HG03469 (cell line): ENCODE measurements at regions not wholly inside any gene's neighbourhood (a gene's known extent, or its start where the extent isn't known, plus 50 kb on each side); places are given as distances from the start of the nearest gene placed in this dataset.
"Not testable (repeated sequence)": the region's sequence is repeated elsewhere in the genome, so short reads cannot be mapped to it uniquely, and the experiment has no call there.

Experiments
- ATAC-seq: cut with Tn5 transposase; IDR thresholded peaks from one replicate; pipeline ENCODE4 v1.9.1; 2021; ENCODE audit warnings: mild to moderate bottlenecking, moderate library complexity, moderate number of reproducible peaks; ENCODE audit not compliant: unreplicated experiment

DNA sequence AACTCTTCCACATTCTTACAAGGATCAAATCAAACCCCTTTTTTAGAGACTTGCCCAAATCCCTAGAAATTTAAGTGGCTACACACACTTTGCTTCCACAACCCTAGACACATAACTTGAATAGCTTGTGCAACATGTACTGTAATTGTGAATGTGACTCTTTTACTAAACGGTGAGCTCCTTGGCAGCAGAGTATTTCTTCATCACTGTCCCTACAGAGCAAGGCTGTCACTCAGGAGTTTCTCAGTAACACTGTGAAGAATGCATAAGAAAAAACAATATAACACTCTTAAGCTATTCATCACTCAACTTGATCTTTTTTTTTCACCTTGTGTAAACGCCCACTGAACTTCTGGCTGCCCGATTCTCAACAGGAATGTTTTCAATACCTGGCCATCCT lies 53.8 kb upstream of the ADAMTS18 start:
- ATAC-seq, result no peak

DNA sequence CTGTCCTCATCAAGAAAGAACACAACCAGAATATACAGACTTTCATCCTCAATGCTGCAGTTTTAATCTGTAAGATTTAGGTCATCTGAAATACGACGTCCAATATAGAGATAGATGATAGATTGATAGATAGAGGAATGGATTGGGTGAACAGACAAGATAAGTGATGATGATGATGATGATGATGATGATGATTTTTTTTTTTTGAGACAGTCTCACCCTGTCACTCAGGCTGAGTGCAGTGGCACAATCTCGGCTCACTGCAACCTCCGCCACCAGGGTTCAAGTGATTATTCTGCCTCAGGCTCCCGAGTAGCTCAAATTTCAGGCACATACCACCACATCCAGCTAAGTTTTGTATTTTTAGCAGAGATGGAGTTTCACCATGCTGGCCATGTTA lies 56.3 kb upstream of the ADAMTS18 start:
- ATAC-seq, result no peak

DNA sequence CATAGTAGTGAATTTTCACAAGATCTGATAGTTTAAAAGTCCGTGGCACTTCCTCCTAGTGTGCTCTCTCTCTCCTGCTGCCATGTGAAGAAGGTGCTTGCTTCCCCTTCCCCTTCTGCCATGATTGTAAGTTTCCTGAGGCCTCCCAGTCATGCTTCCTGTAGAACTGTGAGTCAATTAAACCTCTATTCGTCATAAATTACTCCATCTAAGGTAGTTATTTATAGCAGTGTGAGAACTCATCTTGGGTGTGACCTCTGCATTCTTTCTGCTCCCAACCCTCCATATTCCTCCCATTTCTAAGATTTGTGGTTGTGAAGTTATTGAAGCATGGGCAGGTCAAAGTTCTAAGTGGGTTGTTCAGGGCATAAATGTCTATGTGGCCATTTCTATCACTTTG lies 62.1 kb upstream of the ADAMTS18 start:
- no peak for ATAC-seq

DNA sequence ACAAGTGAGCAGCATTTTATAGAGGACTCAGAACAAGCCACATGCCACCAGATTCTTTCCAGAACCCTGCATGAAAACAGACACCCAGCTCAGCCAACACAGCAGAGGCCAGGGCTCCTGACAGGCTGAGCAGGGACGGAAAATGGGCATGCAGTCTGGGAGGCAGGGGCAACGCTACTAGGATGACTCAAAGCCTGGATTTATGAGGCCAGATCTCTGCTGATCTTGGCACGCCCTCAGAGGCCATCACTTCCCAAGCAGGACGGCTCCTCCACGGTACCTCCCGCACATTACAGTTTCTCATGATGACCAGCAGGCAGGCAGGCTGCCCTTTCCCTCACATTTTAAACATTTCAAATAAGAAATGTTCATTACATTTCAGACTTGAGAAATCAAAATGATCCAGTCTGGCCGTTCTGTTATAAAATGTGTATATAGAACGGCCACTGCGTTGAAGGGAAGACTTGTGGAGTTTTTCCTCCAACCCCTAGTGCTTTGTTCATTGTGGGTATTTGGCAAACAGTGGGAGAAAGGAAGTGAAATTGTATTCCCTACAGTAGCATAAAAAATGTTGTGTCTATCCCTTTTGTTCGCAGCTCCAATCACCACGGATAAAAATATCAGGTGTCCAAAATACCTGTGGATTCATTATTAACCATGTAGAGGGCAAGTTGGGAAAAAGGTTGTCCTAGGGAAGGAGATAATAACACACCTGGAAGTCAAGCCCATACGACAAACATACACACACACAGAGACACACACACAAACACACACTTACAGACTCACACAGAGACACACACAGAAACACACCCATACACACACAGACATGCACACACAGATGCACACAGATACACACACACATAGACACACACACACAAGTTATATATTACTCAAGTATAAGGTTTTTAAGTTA lies 64.8 kb upstream of the ADAMTS18 start:
- no peak for ATAC-seq

DNA sequence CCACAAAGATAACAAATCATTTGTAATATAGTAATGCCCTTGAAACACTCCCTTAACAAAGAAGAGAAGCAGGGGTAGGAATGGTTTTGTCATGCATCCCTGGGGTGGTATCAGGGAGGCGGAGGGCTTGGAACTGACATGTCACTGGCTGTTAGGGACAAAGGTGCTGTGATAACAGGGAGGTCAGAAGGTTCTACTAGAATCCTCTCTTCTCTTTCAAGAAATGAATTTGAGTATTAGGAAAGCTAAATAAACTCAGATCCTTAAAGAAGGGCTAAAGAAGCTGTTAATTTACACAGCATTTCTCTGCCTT lies 65.4 kb upstream of the ADAMTS18 start:
- no peak for ATAC-seq

DNA sequence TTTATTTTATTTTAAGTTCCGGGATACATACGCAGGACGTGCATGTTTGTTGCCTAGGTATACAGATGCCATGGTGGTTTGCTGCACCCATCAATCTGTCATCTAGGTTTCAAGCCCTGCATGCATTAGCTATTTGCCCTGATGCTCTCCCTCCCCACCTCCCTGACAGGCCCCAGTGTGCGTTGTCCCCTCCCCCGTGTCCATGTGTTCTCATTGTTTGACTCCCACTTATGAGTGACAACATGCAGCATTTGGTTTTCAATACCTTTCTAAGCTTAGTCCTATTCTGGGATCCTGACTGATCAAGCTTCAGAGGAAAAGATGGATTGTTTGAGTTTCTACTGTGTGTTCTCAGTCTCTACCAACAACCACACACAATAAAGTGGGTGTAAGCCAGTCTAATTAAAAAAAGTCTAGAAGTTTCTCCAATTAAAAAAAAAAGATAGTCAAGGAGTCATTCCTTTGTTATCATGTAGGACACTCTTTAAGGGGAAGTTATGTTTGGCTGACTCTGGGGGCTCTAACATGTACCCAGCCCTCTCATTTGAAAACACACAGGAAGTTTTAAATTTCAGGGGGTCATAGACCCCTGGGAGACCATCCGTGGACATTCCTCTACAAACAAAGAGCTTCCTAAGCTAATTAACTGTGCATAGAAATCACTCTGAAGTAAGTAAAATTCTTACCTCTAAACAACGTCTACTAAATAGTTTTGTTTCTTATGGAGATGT lies 66.3 kb upstream of the ADAMTS18 start:
- ATAC-seq, result no peak

DNA sequence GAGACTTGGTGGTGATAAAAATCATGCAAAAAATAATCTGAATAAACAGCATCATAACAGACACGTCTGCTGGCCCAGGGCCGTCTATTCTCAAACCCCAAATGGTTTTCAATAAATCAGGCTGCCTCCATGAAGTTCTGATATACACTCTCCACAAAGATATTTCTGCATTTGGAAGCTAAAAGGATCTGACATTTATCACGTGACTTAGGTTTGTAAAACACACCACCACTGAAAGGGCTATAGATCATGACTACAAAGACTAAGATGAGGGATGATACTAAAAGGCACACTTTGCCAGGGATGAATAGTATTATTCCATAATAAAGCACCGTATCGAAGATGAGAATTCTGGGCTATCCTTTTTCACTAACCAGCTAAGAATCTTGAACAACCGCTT lies 67.6 kb upstream of the ADAMTS18 start:
- ATAC-seq, result no peak

DNA sequence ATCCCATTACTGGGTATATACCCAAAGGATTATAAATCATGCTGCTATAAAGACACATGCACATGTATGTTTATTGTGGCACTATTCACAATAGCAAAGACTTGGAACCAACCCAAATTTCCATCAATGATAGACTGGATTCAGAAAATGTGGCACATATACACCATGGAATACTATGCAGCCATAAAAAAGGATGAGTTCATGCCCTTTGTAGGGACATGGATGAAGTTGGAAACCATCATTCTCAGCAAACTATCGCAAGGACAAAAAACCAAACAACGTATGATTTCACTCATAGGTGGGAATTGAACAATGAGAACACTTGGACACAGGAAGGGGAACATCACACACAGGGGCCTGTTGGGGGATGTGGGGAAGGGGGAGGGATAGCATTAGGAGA lies 71.7 kb upstream of the ADAMTS18 start:
- not testable (repeated sequence) for ATAC-seq

DNA sequence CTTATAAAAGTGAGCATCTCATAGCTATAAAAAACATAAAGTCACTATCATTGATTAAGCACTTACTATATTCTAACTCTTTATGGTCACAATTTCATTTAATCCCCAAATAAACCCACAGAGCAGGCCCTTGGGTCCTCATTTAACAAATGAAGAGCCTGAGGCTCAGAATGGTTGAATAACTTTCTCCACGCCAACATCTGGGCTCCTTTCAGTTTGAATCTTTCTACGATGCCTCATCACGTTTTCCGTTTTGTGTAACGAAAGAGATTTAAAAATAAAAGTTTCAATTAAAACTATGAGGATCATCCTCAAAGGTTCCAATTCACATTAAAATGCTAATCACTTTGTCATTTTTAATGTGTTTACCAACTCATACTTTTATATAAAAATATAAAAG lies 74.2 kb upstream of the ADAMTS18 start:
- ATAC-seq, result no peak

DNA sequence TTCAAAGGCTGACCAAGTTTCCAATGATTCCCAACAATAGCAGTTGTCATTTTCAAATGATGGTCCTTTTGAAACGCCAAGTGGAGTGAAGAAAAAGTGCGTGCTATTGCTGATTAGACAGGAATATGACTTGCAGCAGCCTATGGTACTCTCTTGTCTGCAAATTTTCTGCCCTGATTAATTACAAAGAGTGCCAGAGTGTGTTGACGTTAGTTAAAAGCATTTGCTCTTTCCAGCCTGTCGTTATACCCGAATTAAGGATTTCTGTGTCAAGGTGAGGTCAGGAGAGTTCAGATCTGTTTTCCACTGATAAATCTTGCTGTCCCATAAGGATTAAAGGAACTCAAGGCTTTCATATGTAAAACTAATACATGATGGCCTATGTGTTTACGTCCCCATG lies 75.0 kb upstream of the ADAMTS18 start:
- ATAC-seq, result no peak

DNA sequence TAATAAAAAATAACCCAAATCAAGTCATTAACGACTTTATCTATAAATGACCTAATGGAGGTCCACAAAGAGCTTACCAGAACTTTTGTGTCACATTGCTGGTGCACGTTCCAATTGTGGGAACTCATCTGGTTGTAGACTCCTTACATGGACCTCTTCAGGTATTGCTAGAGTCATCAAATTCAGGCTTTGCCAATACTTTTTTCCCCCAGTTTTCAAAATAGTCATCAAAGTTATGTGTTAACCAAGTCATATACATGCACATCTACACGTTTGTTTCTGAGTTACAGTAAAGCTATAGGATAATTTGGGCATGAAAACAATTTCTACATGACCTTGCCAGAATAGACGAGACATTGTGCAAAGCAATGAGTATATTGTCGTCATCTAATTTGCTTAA lies 76.2 kb upstream of the ADAMTS18 start:
- no peak for ATAC-seq

DNA sequence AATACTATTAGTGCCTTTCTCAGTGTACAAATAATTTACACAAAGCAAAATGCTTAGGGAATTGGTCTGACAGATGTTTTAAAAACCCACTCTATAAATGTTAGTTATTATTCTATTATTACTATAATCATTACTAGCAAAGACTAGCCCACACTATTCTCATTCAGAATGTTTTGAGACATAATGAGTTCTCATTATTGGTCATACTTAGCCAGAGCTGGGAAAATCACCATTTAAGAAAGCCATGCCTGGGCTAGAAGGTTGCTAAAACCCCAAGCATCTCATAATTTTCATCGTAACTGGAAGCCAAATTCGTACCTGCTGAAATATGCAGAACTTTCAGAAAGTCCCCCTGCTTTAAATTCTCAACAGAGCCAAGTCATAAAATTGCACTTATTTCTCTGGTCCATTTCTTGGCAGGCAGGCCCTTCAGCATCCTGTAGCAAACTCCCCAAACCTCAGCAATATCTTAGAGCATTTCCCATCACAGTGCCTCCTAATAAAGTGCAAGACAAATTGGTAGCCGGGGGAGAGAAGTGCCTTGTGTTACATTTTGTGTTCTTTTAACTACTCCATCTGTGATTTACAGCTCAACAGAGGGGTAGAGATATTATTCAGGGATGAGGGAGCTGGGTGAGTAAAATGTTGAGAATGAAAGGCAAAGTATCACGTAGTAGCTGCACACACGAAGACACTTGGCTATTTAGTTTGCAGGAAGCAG lies 79.8 kb upstream of the ADAMTS18 start:
- ATAC-seq, result no peak

DNA sequence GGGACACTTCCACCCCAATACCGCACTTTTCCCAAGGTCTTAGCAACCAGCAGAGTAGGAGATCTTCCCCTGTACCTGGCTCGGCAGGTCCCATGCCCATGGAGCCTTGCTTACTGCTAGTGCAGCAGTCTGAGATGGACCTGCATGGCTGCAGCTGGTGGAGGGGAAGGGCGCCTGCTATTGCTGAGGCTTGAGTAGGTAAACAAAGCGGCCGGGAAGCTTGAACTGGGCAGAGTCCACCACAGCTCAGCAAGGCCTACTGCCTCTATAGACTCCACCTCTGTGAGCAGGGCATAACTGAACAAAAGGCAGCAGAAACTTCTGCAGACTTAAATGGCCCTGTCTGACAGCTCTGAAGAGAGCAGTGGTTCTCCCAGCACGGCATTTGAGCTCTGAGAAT lies 90.4 kb upstream of the ADAMTS18 start:
- ATAC-seq, result not testable (repeated sequence)

DNA sequence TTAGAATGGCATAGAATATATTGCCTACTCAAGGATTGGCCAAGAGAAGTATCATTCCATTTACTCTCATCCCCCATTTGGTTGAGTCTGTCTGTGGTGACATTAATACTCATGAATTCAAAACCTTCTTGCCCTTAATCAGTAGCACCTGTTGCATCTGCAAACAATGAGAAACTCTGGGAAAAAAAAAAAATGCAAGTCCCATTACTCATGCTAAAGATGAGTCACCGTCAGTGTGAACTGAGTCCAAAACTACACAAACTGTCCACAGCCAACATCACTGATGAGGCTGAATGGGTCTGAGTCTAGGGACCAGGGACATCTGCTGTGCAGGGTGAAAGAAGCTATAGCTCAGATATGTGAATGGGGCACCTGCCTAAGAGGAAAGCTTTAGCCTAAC lies 96.9 kb upstream of the ADAMTS18 start:
- ATAC-seq, result no peak

DNA sequence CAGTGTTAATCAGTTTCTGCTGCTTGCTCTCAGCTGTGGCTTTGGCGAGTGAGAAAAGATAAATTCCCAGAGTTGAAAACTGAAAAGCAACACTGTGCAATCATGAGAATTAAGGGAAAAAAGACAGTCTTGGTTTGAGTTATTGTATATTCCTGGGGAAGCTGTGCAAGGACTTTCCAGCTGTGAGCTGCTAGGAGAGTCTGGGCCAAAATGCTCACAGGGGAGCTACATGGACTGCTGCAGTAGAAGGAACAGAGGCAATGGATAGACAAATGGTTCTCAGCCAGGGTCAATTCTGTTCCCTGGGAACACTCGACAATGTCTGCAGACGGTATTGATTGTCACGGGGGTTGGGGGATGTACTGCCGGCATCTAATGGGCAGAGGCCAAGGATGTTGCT lies 102.0 kb upstream of the ADAMTS18 start:
- ATAC-seq, result no peak

DNA sequence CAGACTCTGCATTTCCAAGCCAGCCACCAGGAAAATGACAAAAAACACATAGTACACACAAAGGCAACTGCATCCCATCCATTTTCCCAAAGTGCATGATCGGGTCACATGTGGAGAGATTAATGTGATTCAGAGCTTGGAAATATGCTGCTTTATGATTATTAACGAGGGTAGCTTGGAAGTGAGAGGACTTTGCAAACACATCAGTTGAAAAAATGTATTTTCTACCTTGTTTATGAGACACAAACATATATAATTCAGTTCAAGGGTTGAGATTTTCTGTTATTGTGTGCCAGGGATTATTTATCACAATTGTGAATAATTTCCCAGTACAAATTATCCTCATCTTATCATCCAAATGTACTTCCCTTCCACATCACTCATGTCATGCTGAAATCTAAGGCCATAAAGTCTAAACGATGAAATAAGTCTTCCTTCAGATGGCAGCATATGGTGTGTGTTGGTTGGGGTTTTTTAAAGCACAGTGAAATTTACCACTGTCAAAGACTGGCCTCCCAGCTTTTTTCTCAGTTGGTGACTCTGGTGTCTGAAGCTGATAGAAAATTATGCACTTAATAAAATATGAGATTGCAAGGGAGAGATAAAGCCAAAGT lies 104.7 kb upstream of the ADAMTS18 start:
- ATAC-seq, result no peak

DNA sequence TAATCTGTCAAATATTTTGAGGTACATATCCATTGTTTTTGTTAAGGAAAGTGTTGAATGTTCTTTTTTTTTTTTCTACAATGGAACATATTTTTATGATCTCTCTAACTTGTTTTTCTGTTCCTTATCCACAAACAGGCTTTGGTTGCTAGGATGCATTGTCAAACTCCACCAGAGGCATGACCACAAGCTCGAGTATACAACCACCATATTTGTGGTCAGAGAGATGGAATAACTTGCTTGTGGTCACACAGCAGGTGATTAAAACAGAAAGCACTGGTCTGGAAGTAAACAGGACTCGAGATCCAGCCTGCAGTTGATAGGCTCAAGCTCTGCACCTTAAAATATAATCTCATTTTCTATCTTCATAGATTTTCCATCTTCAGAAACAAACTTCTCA lies 105.8 kb upstream of the ADAMTS18 start:
- ATAC-seq, result no peak

DNA sequence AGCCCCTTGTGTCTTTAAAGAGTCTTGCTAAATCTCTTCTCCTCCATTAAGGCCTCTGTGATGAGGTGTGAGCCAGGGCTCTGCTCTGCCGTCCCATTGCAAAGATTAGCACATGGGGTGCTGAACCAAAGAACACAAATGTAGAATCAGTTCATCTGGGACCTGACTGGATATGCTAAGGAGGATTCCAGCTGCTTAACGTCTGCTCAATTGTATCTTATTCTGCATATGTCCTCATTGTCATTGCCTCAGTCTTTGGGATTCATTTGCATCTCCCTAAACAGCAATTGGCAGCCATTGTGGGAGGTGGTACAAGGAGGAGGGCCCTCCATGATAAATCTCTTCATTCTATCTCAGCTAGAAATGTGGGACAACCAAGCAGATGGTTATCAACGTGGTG lies 106.3 kb upstream of the ADAMTS18 start:
- no peak for ATAC-seq

DNA sequence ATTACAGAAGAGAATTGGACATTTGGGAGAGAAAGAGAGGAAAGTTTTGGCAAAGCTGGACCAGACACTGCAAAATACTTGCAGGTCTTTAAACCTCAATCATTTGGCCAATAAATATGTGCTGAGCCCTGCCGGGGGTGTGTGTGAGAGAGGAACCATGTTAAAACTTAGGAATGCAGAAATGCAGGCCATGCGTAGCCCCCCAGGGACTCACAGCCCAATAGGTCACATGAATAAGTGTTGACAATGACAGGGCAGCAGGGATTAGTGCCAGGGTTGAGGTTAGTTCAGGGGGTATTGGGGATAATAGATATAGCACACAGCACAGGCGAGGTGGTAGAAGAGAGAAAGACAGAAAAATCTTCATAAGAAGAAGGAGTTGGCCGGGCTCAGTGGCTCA lies 113.3 kb upstream of the ADAMTS18 start:
- no peak for ATAC-seq

DNA sequence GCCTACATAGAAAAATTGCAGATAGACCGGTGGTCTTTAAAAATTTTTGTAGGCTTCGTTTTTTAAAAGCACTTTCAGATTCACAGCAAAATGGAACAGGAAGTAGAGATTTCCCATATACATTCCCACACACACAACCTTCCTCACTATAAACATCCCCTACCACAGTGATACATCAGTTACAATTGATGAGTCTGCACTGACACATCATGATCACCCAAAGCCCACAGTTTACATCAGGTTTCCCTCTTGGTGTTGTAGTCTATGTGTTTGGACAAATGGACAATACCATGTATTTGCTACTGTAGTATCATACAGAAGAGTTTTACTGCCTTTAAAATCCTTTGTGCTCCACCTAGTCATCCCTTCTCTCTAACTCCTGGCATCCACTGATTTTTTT lies 113.9 kb upstream of the ADAMTS18 start:
- no peak for ATAC-seq

DNA sequence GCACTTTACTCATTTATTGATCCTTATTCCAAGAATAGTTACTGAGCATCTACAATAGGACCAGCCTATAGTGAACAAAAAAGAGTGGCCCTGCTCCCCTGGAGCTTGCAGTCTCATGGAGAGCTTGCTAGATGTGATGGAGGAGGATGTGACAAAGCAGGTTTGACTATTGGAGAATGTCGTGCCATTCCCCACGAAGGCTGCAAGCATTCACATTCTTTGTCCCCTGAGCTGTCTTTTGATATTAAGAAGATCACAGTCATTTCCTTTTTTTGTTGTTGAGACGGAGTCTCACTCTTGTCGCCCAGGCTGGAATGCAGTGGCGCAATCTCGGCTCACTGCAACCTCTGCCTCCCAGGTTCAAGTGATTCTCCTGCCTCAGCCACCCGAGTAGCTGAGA lies 115.0 kb upstream of the ADAMTS18 start:
- ATAC-seq, result no peak
